ENCODE measurements at regions not wholly inside any gene's neighbourhood (a gene's known extent, or its start where the extent isn't known, plus 50 kb on each side); places are given as distances from the start of the nearest gene placed in this dataset.
"Not testable (repeated sequence)": the region's sequence is repeated elsewhere in the genome, so short reads cannot be mapped to it uniquely, and the experiment has no call there.

- in situ Hi-C loops (cut with MboI; ENCODE audit: low sequenced_read_pairs, unreplicated experiment) = no loop called here
- DNase-seq (ENCODE audit: low spot score) = no peak
- no peak for TF ChIP-seq CTCF (IDR thresholded peaks at IDR 0.05; ENCODE audit: borderline replicate concordance, control extremely low read depth, extremely low read depth, insufficient read depth, missing control alignments)
Measured at GRCh38 chr2:71923143-71923525, 224.5 kb downstream of the CYP26B1 start.

- TF ChIP-seq CTCF (IDR thresholded peaks at IDR 0.05; ENCODE audit: borderline replicate concordance, control extremely low read depth, extremely low read depth, insufficient read depth, missing control alignments) = no peak
- no peak for DNase-seq (ENCODE audit: low spot score)
- in situ Hi-C loops (cut with MboI; ENCODE audit: low sequenced_read_pairs, unreplicated experiment) = no loop called here
Measured at GRCh38 chr2:71922499-71923142, 225.0 kb downstream of the CYP26B1 start.

GRCh38 chr2:71922091-71922490 lies 225.6 kb downstream of the CYP26B1 start:
- no peak for TF ChIP-seq CTCF (IDR thresholded peaks at IDR 0.05; ENCODE audit: borderline replicate concordance, control extremely low read depth, extremely low read depth, insufficient read depth, missing control alignments)
- in situ Hi-C loops (cut with MboI; ENCODE audit: low sequenced_read_pairs, unreplicated experiment) = no loop called here

GRCh38 chr2:71920819-71921218 lies 226.8 kb downstream of the CYP26B1 start:
- DNase-seq (ENCODE audit: low spot score); in situ Hi-C loops (cut with MboI; ENCODE audit: low sequenced_read_pairs, unreplicated experiment): not testable (repeated sequence)

More at GRCh38 chr2:71922091-71922490, 225.6 kb downstream of the CYP26B1 start:
- no peak for DNase-seq (ENCODE audit: low spot score)

- TF ChIP-seq CTCF (IDR thresholded peaks at IDR 0.05; ENCODE audit: borderline replicate concordance, control extremely low read depth, extremely low read depth, insufficient read depth, missing control alignments) = no peak
- in situ Hi-C loops (cut with MboI; ENCODE audit: low sequenced_read_pairs, unreplicated experiment) = no loop called here
- no peak for DNase-seq (ENCODE audit: low spot score)
Measured at GRCh38 chr2:71919708-71920107, 228.0 kb downstream of the CYP26B1 start.

GRCh38 chr2:71910277-71910676 lies 237.4 kb downstream of the CYP26B1 start:
- DNase-seq (ENCODE audit: low spot score) = no peak
- in situ Hi-C loops (cut with MboI; ENCODE audit: low sequenced_read_pairs, unreplicated experiment) = no loop called here
- no peak for TF ChIP-seq CTCF (IDR thresholded peaks at IDR 0.05; ENCODE audit: borderline replicate concordance, control extremely low read depth, extremely low read depth, insufficient read depth, missing control alignments)

- in situ Hi-C loops (cut with MboI; ENCODE audit: low sequenced_read_pairs, unreplicated experiment) = no loop called here
- no peak for DNase-seq (ENCODE audit: low spot score)
- no peak for TF ChIP-seq CTCF (IDR thresholded peaks at IDR 0.05; ENCODE audit: borderline replicate concordance, control extremely low read depth, extremely low read depth, insufficient read depth, missing control alignments)
Measured at GRCh38 chr2:71908798-71909197, 238.9 kb downstream of the CYP26B1 start.

All from GM13976 (cell line).